HUES64 (cell line): ENCODE measurements at regions not wholly inside any gene's neighbourhood (a gene's known extent, or its start where the extent isn't known, plus 50 kb on each side); places are given as distances from the start of the nearest gene placed in this dataset.

Experiments
- H3K27ac ChIP-seq: 2 replicates; pipeline ENCODE4 v1.7.0; 2013; ENCODE audit warnings: low read depth, low read length, inconsistent platforms
- H3K27me3 ChIP-seq: 2 replicates; pipeline ENCODE4 v1.6.1; 2013; ENCODE audit warnings: mild to moderate bottlenecking, low read length; ENCODE audit not compliant: insufficient read depth
- H3K36me3 ChIP-seq: 2 replicates; pipeline ENCODE4 v1.6.1; 2013; ENCODE audit warnings: mild to moderate bottlenecking, low read length; ENCODE audit not compliant: insufficient read depth
- H3K4me1 ChIP-seq: 2 replicates; pipeline ENCODE4 v1.6.1; 2013; ENCODE audit warnings: mild to moderate bottlenecking, low read length, moderate library complexity; ENCODE audit not compliant: insufficient read depth
- H3K4me3 ChIP-seq: 2 replicates; pipeline ENCODE4 v1.5.1; 2013; ENCODE audit warnings: mild to moderate bottlenecking, low read length, moderate library complexity
- H3K9ac ChIP-seq: 2 replicates; pipeline ENCODE4 v1.6.1; 2013; ENCODE audit warnings: mild to moderate bottlenecking, low read depth, low read length
- H3K9me3 ChIP-seq: 2 replicates; pipeline ENCODE4 v1.6.1; 2013; ENCODE audit warnings: low read depth, low read length; ENCODE audit not compliant: insufficient read depth
- WGBS: fragments of 150-250, 120-280 bp; methylation state at CpG from one replicate; pipeline ENCODE4 v1.1.7; 2013; ENCODE audit warnings: missing lambda C conversion rate; 5-methylcytosine and 5-hydroxymethylcytosine counted together

- Histone ChIP-seq H3K4me3 (no peak overlapping the region), H3K27me3 (no peaks in the 10 kb centered on the region), H3K36me3 (no peaks in the 10 kb centered on the region), H3K27ac (no peak overlapping the region), H3K9ac (no peak overlapping the region), H3K9me3 (peaks cover 3% of the 10 kb centered on the region; the same call in 1 of the 2 replicates), H3K4me1 (no peaks in the 10 kb centered on the region)
- WGBS = 73% methylated on average over 7 of the region's 7 CpGs
These were observed 330.9 kb upstream of the CDH4 start for GRCh38 chr20:60921022-60921622.

- H3K27me3 ChIP-seq = peaks cover 10% of the 10 kb centered on the region
- no peak overlapping the region for H3K4me3 ChIP-seq
- H3K9ac ChIP-seq = no peak overlapping the region
- no peaks in the 10 kb centered on the region for H3K36me3 ChIP-seq
- no peaks in the 10 kb centered on the region for H3K4me1 ChIP-seq
- no peak overlapping the region for H3K27ac ChIP-seq
- H3K9me3 ChIP-seq = no peaks in the 10 kb centered on the region
- 86% methylated on average over 4 of the region's 4 CpGs for WGBS
These were observed 325.2 kb upstream of the CDH4 start for GRCh38 chr20:60926831-60927230.

GRCh38 chr20:60928341-60928740, 323.7 kb upstream of the CDH4 start:
- H3K4me3 ChIP-seq = no peak overlapping the region
- H3K27me3 ChIP-seq = peaks cover 10% of the 10 kb centered on the region
- H3K9ac ChIP-seq = no peak overlapping the region
- no peak overlapping the region for H3K27ac ChIP-seq
- WGBS = 93% methylated on average over 1 of the region's 1 CpG
- H3K9me3 ChIP-seq = no peaks in the 10 kb centered on the region
- H3K36me3 ChIP-seq = no peaks in the 10 kb centered on the region
- no peaks in the 10 kb centered on the region for H3K4me1 ChIP-seq

DNA sequence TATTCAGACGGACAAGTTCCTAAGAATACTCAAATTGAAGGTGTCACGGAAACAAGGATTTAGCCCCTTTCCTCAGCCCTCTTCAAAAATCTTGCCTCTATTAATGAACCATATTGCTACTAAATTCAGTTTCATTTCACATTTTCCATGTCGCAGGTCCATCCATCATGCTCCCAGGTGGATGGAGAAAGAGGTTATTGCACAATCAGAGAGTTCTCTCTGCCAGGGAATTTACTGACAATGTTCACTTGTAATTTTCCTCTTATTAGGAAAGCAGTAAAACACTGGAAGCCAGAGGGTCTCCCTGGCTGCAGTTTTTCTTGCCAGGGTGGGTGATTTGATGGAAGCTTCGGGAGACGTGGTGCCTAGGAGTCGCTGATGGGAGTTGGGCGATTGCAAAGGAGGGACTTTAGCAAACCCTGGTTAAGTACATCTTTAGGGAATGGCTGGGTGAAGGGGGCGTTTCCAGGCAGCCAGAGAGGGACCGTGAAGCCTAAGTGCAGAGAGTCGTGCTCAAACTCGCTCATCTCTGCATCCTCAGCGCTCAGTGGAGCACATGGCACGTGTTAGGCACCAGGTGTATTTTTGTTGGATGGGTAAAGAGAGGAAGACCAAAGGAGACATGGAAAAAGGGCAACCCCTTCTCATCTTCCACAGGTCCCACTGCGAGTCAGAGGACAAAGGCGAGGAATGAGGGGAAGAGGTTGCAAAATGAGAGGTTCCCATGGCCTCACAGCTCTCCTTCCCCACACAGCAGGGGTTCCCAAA, 321.9 kb upstream of the CDH4 start:
- Histone ChIP-seq H3K27ac (no peak overlapping the region), H3K4me3 (no peak overlapping the region), H3K27me3 (peaks cover 10% of the 10 kb centered on the region), H3K9me3 (no peaks in the 10 kb centered on the region), H3K4me1 (no peaks in the 10 kb centered on the region), H3K9ac (no peak overlapping the region), H3K36me3 (no peaks in the 10 kb centered on the region)
- 94% methylated on average over 15 of the region's 15 CpGs for WGBS

DNA sequence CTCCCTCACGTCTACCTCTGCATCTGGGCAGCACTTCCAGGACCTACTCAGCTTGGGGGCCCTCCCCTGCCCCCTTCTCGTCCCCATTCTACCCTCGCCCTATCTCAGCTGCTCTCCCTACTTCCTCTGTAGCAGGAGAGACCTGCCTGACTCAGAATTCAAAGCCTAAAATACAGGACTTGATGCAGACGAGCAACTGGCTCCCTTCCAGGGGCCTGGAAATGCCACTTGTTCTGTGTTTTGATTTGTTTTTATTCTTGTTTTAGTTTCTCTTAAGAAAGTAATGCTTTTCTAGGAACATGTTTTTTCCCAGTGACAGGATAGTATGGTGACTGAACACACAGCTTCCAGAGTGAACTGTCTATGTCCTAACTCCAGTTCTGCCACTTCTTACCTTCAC, 320.4 kb upstream of the CDH4 start:
- H3K9me3 ChIP-seq = no peaks in the 10 kb centered on the region
- H3K4me1 ChIP-seq = no peaks in the 10 kb centered on the region
- H3K27ac ChIP-seq = no peak overlapping the region
- H3K4me3 ChIP-seq = no peak overlapping the region
- peaks cover 10% of the 10 kb centered on the region for H3K27me3 ChIP-seq
- 82% methylated on average over 4 of the region's 4 CpGs for WGBS
- H3K36me3 ChIP-seq = no peaks in the 10 kb centered on the region
- H3K9ac ChIP-seq = no peak overlapping the region

- Histone ChIP-seq H3K9me3 (no peaks in the 10 kb centered on the region), H3K27me3 (peaks cover 10% of the 10 kb centered on the region), H3K9ac (no peak overlapping the region), H3K27ac (no peak overlapping the region), H3K4me3 (no peak overlapping the region), H3K36me3 (no peaks in the 10 kb centered on the region), H3K4me1 (no peaks in the 10 kb centered on the region)
- 97% methylated on average over 2 of the region's 3 CpGs for WGBS
These were observed 317.3 kb upstream of the CDH4 start for GRCh38 chr20:60934724-60935123.

GRCh38 chr20:60935971-60936370, 316.1 kb upstream of the CDH4 start:
- no peak overlapping the region for H3K4me3 ChIP-seq
- H3K9me3 ChIP-seq = no peaks in the 10 kb centered on the region
- H3K4me1 ChIP-seq = no peaks in the 10 kb centered on the region
- 91% methylated on average over 8 of the region's 8 CpGs for WGBS
- peaks cover 2% of the 10 kb centered on the region; the same call in 1 of the 2 replicates for H3K27me3 ChIP-seq
- no peak overlapping the region for H3K9ac ChIP-seq
- H3K36me3 ChIP-seq = no peaks in the 10 kb centered on the region
- H3K27ac ChIP-seq = no peak overlapping the region

DNA sequence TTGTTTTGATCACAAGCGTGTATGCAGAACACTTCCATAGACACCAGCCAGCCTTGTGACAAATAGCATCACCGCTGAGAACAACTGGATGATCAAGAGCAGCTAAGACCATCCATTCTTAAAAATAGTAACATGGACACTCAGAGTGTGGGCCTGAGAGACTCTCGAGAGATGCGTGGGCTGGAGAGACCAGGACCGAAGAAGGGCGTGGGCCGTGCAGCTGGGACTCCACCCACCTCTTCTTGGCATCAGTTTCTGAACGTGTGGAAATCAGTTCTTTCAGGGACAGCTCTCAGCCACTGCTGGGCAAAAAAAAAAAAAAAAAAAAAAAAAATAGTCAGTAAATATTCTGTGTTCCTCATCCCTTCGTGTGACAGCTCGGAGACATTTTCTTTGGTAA, 314.5 kb upstream of the CDH4 start:
- WGBS = 94% methylated on average over 10 of the region's 10 CpGs
- no peaks in the 10 kb centered on the region for H3K4me1 ChIP-seq
- no peaks in the 10 kb centered on the region; the same call in 1 of the 2 replicates for H3K27me3 ChIP-seq
- H3K9ac ChIP-seq = no peak overlapping the region
- H3K9me3 ChIP-seq = no peaks in the 10 kb centered on the region
- no peak overlapping the region for H3K4me3 ChIP-seq
- no peaks in the 10 kb centered on the region for H3K36me3 ChIP-seq
- no peak overlapping the region for H3K27ac ChIP-seq

GRCh38 chr20:60941379-60941778, 310.7 kb upstream of the CDH4 start:
- no peaks in the 10 kb centered on the region for H3K4me1 ChIP-seq
- H3K36me3 ChIP-seq = no peaks in the 10 kb centered on the region
- WGBS = 96% methylated on average over 4 of the region's 6 CpGs
- H3K9me3 ChIP-seq = peaks cover 5% of the 10 kb centered on the region; the same call in 1 of the 2 replicates
- no peak overlapping the region for H3K4me3 ChIP-seq
- H3K27ac ChIP-seq = no peak overlapping the region
- no peaks in the 10 kb centered on the region; the same call in 1 of the 2 replicates for H3K27me3 ChIP-seq
- H3K9ac ChIP-seq = no peak overlapping the region

- Histone ChIP-seq H3K9ac (no peak overlapping the region), H3K4me3 (no peak overlapping the region), H3K27ac (no peak overlapping the region), H3K36me3 (no peaks in the 10 kb centered on the region), H3K27me3 (no peaks in the 10 kb centered on the region), H3K9me3 (peaks cover 6% of the 10 kb centered on the region; the same call in 1 of the 2 replicates), H3K4me1 (no peaks in the 10 kb centered on the region)
- 96% methylated on average over 7 of the region's 7 CpGs for WGBS
These were observed 304.2 kb upstream of the CDH4 start for GRCh38 chr20:60947819-60948218.

- Histone ChIP-seq H3K9ac (no peak overlapping the region), H3K36me3 (no peaks in the 10 kb centered on the region), H3K27ac (no peak overlapping the region), H3K4me1 (no peaks in the 10 kb centered on the region), H3K9me3 (peaks cover 6% of the 10 kb centered on the region; the same call in 1 of the 2 replicates), H3K27me3 (no peaks in the 10 kb centered on the region), H3K4me3 (no peak overlapping the region)
- 94% methylated on average over 7 of the region's 8 CpGs for WGBS
These were observed 303.8 kb upstream of the CDH4 start for GRCh38 chr20:60948224-60948623.
